Activated CD8-positive, alpha-beta T cell treated with anti-CD3 and anti-CD28 coated beads for 36 hours (primary cell): ENCODE measurements at regions not wholly inside any gene's neighbourhood (a gene's known extent, or its start where the extent isn't known, plus 50 kb on each side); places are given as distances from the start of the nearest gene placed in this dataset.

ENCODE experiments used
- ATAC-seq: fragments of 200-7000 bp; cut with Tn5 transposase; one replicate; pipeline ENCODE4 v1.10.0; 2021; ENCODE audit warnings: mild to moderate bottlenecking, moderate library complexity
- CTCF ChIA-PET: fragments of 350-600 bp; sonication (Branson Sonifier 250); formaldehyde crosslinking; loops from one replicate; lab custom pipeline; 2021; ENCODE audit warnings: antibody characterized with exemption; lab: Charles Lee
- POLR2A ChIA-PET: fragments of 350-600 bp; sonication (Branson Sonifier 250); formaldehyde crosslinking; loops from one replicate; lab custom pipeline; 2021; ENCODE audit warnings: antibody characterized with exemption; lab: Charles Lee
- DNase-seq: peaks from one replicate; pipeline ENCODE4 v3.0.0-alpha.2; 2020
- H3K27ac Mint-ChIP-seq: one replicate; pipeline ENCODE4 v1.8.0; 2021; ENCODE audit warnings: mild to moderate bottlenecking, mixed read lengths
- H3K27me3 Mint-ChIP-seq: one replicate; pipeline ENCODE4 v1.8.0; 2021; ENCODE audit warnings: mixed read lengths
- H3K36me3 Mint-ChIP-seq: one replicate; pipeline ENCODE4 v1.8.0; 2021; ENCODE audit warnings: low read depth, mixed read lengths
- H3K4me1 Mint-ChIP-seq: one replicate; pipeline ENCODE4 v1.8.0; 2021; ENCODE audit warnings: low read depth, mixed read lengths
- H3K4me3 Mint-ChIP-seq: one replicate; pipeline ENCODE4 v1.8.0; 2021; ENCODE audit warnings: mild to moderate bottlenecking, moderate library complexity, mixed read lengths
- H3K9me3 Mint-ChIP-seq: one replicate; pipeline ENCODE4 v1.8.0; 2021; ENCODE audit warnings: mixed read lengths
- intact Hi-C: fragments of 100-400 bp; cut with micrococcal nuclease; formaldehyde crosslinking; loops from one replicate; pipeline ENCODE4 v1.10.0; 2022
- TF ChIP-seq, protein P1 (sequence below): fragments of 200-600 bp; IDR thresholded peaks from one replicate; pipeline ENCODE4 v1.8.0; 2022; ENCODE audit warnings: antibody characterized with exemption, mild to moderate bottlenecking

DNA sequence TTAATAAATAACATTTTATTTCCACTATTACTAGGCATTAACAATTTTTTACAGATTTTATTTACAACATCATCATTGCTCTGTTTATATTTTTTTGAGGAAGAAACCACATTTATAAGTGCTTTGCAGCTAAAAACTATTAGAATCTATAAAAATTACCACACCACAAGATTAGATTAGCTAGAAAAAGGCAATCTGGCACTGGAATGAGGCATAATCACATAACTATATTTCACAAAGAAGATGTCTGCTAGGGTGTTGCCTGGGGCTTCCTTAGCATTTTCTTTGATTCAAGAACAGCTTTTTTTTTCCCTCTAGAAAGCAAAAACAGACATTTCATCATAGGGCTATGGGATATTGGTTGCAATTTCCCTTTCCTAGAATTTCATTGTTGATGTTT is 2169.2 kb downstream of the MRPL39 start:
- DNase-seq (no peak), ATAC-seq (no peak)
- H3K4me3 Mint-ChIP-seq, result no peak overlapping the region
- no peaks in the 10 kb centered on the region for H3K4me1 Mint-ChIP-seq
- no peaks in the 10 kb centered on the region for H3K9me3 Mint-ChIP-seq
- intact Hi-C loops, result no loop called here
- no peaks in the 10 kb centered on the region for H3K36me3 Mint-ChIP-seq
- POLR2A ChIA-PET, result no interaction called here
- no peak overlapping the region for H3K27ac Mint-ChIP-seq
- TF ChIP-seq, protein P1, sequence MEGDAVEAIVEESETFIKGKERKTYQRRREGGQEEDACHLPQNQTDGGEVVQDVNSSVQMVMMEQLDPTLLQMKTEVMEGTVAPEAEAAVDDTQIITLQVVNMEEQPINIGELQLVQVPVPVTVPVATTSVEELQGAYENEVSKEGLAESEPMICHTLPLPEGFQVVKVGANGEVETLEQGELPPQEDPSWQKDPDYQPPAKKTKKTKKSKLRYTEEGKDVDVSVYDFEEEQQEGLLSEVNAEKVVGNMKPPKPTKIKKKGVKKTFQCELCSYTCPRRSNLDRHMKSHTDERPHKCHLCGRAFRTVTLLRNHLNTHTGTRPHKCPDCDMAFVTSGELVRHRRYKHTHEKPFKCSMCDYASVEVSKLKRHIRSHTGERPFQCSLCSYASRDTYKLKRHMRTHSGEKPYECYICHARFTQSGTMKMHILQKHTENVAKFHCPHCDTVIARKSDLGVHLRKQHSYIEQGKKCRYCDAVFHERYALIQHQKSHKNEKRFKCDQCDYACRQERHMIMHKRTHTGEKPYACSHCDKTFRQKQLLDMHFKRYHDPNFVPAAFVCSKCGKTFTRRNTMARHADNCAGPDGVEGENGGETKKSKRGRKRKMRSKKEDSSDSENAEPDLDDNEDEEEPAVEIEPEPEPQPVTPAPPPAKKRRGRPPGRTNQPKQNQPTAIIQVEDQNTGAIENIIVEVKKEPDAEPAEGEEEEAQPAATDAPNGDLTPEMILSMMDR, result no peak
- no peaks in the 10 kb centered on the region for H3K27me3 Mint-ChIP-seq
- CTCF ChIA-PET, result no interaction called here

DNA sequence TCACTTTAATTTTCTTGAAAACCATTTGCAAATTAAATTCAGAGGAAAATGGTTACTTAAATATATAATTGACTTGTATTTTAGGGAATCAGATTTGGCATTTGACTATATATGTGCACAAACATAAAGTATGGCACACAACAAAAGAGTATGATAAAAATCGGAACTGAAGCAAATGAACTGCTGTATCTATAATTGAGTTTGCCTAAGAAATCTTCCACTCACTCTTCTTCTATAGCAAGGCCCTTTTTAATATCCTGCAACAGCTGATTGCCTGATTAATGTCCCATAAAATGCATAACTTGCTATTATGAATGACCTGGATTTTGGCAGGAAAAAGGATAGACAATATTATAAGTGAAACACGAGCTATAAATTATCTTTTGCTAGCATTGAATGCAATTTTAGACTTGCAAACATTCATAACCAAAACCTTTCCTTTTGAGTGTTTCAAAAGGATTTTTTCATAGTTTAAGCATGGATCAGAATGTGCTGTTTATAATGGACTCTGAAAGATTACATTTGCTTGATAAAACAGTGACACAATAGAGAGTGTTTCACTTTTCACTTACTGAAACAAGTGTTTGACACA is 2204.3 kb downstream of the MRPL39 start:
- intact Hi-C loops, result no loop called here
- Mint-ChIP-seq H3K4me1 (no peaks in the 10 kb centered on the region), H3K36me3 (no peaks in the 10 kb centered on the region), H3K9me3 (peaks cover under 1% of the 10 kb centered on the region), H3K27me3 (no peaks in the 10 kb centered on the region), H3K4me3 (no peak overlapping the region), H3K27ac (no peak overlapping the region)
- TF ChIP-seq, protein P1, result no peak
- CTCF ChIA-PET, result no interaction called here
- no peak for ATAC-seq
- POLR2A ChIA-PET, result no interaction called here
- DNase-seq, result no peak

DNA sequence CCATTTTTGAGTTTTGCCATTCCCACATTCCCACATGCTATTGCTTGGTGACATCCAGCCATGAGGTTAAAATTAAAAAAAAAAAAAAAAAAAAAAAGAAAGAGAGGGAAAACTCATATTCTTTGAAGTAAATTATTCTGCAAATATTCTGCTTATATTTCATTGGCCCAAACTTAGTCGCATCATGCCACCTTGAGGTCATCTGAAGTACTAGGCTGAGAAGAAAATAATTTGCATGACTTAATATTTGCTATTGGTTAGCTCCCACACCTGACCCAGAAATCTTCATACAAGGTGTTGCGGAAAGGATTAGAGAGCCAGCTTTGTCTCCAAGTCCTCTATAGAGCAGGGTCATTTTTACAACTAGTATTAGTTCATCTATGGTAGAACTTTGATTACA is 2206.0 kb downstream of the MRPL39 start:
- Mint-ChIP-seq H3K9me3 (no peaks in the 10 kb centered on the region), H3K27me3 (no peaks in the 10 kb centered on the region), H3K4me1 (no peaks in the 10 kb centered on the region), H3K36me3 (no peaks in the 10 kb centered on the region), H3K4me3 (no peak overlapping the region), H3K27ac (no peak overlapping the region)
- ChIA-PET POLR2A (no interaction called here), CTCF (no interaction called here)
- ATAC-seq, result no peak
- DNase-seq, result no peak
- intact Hi-C loops, result no loop called here
- TF ChIP-seq, protein P1, result peak; percentile 27

DNA sequence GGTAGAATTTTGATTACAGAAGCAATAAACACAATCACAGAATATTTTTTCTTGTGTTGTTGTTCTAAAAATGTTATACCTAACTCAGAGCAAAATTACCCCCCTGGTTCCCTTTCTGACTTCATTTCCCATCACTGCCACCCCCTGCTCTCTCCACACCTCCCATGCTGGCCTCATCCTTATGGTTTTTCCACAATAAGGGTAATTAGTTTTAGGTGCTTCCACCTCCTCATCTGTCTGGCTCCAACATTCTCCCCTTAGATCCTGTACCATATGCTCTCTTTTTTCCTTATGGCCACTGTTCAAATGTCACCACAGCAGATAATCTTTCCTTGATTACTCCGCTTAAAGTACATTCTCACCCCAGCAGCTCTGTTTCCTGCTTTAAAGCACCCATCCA is 2208.6 kb downstream of the MRPL39 start:
- Mint-ChIP-seq H3K4me3 (no peak overlapping the region), H3K27me3 (no peaks in the 10 kb centered on the region), H3K36me3 (no peaks in the 10 kb centered on the region), H3K9me3 (peaks cover 2% of the 10 kb centered on the region), H3K27ac (no peak overlapping the region), H3K4me1 (no peaks in the 10 kb centered on the region)
- ChIA-PET POLR2A (no interaction called here), CTCF (no interaction called here)
- DNase-seq, result no peak
- ATAC-seq, result no peak
- TF ChIP-seq, protein P1, result no peak
- intact Hi-C loops, result no loop called here

DNA sequence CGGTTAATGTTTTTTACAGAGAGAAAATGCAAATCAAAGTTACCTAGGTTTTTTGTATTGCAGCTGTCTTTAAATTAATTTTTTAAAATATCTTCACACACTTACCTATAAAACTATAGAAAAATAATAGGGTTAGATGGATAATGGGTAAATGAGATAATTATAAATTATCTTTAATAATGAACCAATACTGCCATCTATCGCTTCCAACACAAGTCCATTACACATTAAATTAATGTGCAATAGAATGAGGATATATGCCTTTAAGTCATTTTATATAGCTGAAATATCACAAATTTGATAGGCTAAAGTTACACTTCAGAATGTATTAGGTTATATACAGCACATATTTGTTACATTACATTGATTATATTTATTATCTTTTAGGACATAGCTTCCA is 2212.8 kb downstream of the MRPL39 start:
- Mint-ChIP-seq H3K4me1 (no peaks in the 10 kb centered on the region), H3K9me3 (peaks cover 5% of the 10 kb centered on the region), H3K27me3 (no peaks in the 10 kb centered on the region), H3K36me3 (no peaks in the 10 kb centered on the region), H3K4me3 (no peak overlapping the region), H3K27ac (no peak overlapping the region)
- DNase-seq (no peak), ATAC-seq (no peak)
- TF ChIP-seq, protein P1, result no peak
- intact Hi-C loops, result no loop called here
- CTCF ChIA-PET, result no interaction called here
- POLR2A ChIA-PET, result no interaction called here
